A673 (cell line): ENCODE measurements at regions not wholly inside any gene's neighbourhood (a gene's known extent, or its start where the extent isn't known, plus 50 kb on each side); places are given as distances from the start of the nearest gene placed in this dataset.
"Not testable (repeated sequence)": the region's sequence is repeated elsewhere in the genome, so short reads cannot be mapped to it uniquely, and the experiment has no call there.

ENCODE experiments used
- BruUV-seq: library from RNA; stranded (reverse); fragments of 400-500 nt; replicated peaks from 2 replicates; lab custom pipeline; 2021; lab: Mats Ljungman, UMichigan
- CTCF ChIA-PET: fragments of 300-600 bp; sonication (Branson Sonifier 250); formaldehyde crosslinking; loops from one replicate; lab custom pipeline; 2022; ENCODE audit warnings: antibody characterized with exemption; lab: Charles Lee
- POLR2A ChIA-PET: fragments of 300-600 bp; sonication (Branson Sonifier 250); formaldehyde crosslinking; loops from one replicate; lab custom pipeline; 2022; ENCODE audit warnings: antibody characterized with exemption; ENCODE audit not compliant: low non-redundant PET; lab: Charles Lee
- DNase-seq: peaks from one replicate; pipeline ENCODE4 v3.0.0-alpha.2; 2015; ENCODE audit warnings: low spot score
- H3K27ac ChIP-seq: fragments of 200-600 bp; sonication (generic); 2 replicates; pipeline ENCODE4 v1.5.1; 2016; ENCODE audit warnings: mixed run types, low read depth, mild to moderate bottlenecking, mixed read lengths, antibody characterized with exemption, low read length; ENCODE audit not compliant: poor library complexity, severe bottlenecking
- H3K27me3 ChIP-seq: fragments of 200-600 bp; sonication (generic); replicated peaks from 2 replicates; pipeline ENCODE4 v1.6.1; 2017; ENCODE audit warnings: mixed run types, low read depth, mild to moderate bottlenecking, mixed read lengths, antibody characterized with exemption, low read length; ENCODE audit not compliant: insufficient read depth, poor library complexity
- H3K36me3 ChIP-seq: fragments of 200-600 bp; sonication (generic); 2 replicates; pipeline ENCODE4 v1.6.1; 2016; ENCODE audit warnings: mixed run types, mild to moderate bottlenecking, mixed read lengths, antibody characterized with exemption, low read length; ENCODE audit not compliant: insufficient read depth, poor library complexity, severe bottlenecking
- H3K4me1 ChIP-seq: fragments of 200-600 bp; sonication (generic); 2 replicates; pipeline ENCODE4 v1.6.1; 2017; ENCODE audit warnings: mixed run types, mild to moderate bottlenecking, mixed read lengths, antibody characterized with exemption, low read length; ENCODE audit not compliant: insufficient read depth, poor library complexity, severe bottlenecking
- H3K4me3 ChIP-seq: fragments of 200-600 bp; sonication (generic); 2 replicates; pipeline ENCODE4 v1.5.1; 2016; ENCODE audit warnings: low read depth, mixed run types, mild to moderate bottlenecking, mixed read lengths, low read length; ENCODE audit not compliant: poor library complexity, severe bottlenecking
- H3K9me3 ChIP-seq: fragments of 200-600 bp; sonication (generic); 2 replicates; pipeline ENCODE4 v1.6.1; 2016; ENCODE audit warnings: mixed run types, low read depth, mild to moderate bottlenecking, mixed read lengths, antibody characterized with exemption, low read length; ENCODE audit not compliant: poor library complexity, severe bottlenecking
- intact Hi-C: fragments of 100-400 bp; cut with micrococcal nuclease; formaldehyde crosslinking; loops from one replicate; pipeline ENCODE4 v1.10.0; 2022; ENCODE audit not compliant: unreplicated experiment
- TF ChIP-seq, protein P1 (sequence below): fragments of 300-800, 200-600 bp; sonication (generic); conservative IDR thresholded peaks from 2 replicates; pipeline ENCODE4 v1.5.1; 2017; ENCODE audit warnings: low read depth, mild to moderate bottlenecking, antibody characterized with exemption, low read length, moderate library complexity, mixed read lengths

DNA sequence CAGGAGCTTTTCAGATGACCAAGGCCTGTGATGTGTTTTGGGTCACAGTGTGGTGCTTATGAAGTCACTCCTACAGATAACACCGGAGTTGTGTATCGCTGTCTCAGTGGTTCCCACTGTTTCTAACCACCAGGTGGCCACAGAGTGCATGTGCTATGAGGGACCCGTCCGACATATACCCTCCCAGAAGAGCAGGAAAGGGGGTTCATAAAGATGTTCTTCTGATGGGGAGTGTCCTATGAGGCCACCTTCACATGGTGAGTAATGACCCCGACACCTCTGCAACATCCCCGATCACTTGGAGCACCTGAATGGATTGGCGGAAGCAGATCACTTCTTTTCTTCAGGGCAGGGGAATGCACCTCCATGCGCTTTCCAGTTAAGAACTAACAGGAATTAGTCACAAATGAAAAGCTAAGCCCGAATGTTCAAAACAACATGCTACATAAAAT is 60.5 kb upstream of the PPIAL4F start:
- H3K27ac ChIP-seq, CTCF ChIA-PET, BruUV-seq, intact Hi-C loops, H3K4me1 ChIP-seq, H3K27me3 ChIP-seq, H3K4me3 ChIP-seq, H3K36me3 ChIP-seq, H3K9me3 ChIP-seq, DNase-seq, POLR2A ChIA-PET: not testable (repeated sequence)
- TF ChIP-seq, protein P1, sequence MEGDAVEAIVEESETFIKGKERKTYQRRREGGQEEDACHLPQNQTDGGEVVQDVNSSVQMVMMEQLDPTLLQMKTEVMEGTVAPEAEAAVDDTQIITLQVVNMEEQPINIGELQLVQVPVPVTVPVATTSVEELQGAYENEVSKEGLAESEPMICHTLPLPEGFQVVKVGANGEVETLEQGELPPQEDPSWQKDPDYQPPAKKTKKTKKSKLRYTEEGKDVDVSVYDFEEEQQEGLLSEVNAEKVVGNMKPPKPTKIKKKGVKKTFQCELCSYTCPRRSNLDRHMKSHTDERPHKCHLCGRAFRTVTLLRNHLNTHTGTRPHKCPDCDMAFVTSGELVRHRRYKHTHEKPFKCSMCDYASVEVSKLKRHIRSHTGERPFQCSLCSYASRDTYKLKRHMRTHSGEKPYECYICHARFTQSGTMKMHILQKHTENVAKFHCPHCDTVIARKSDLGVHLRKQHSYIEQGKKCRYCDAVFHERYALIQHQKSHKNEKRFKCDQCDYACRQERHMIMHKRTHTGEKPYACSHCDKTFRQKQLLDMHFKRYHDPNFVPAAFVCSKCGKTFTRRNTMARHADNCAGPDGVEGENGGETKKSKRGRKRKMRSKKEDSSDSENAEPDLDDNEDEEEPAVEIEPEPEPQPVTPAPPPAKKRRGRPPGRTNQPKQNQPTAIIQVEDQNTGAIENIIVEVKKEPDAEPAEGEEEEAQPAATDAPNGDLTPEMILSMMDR = peak; percentile 44

DNA sequence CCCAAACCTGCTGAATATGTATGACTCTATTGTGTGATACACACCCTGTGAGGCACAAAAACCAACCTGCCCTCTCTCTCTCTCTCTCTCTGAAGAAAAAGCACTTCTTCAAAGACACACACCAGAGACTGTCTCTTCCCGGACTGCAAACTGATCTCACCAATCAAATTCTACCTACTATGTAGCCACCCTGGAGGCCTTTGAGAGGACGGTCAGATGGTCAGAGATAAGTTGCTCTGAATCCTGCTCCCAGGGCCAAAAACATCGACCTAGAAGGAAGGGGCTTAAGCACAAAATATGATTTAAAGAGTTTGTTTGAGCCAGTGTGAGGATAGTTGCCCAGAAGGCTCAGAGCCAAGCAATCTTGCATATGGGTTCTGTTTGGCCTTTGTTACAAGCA is 59.2 kb upstream of the PPIAL4F start:
- H3K4me3 ChIP-seq, intact Hi-C loops, H3K27ac ChIP-seq, H3K4me1 ChIP-seq, BruUV-seq, H3K27me3 ChIP-seq, DNase-seq, POLR2A ChIA-PET, CTCF ChIA-PET, H3K9me3 ChIP-seq, H3K36me3 ChIP-seq: not testable (repeated sequence)

DNA sequence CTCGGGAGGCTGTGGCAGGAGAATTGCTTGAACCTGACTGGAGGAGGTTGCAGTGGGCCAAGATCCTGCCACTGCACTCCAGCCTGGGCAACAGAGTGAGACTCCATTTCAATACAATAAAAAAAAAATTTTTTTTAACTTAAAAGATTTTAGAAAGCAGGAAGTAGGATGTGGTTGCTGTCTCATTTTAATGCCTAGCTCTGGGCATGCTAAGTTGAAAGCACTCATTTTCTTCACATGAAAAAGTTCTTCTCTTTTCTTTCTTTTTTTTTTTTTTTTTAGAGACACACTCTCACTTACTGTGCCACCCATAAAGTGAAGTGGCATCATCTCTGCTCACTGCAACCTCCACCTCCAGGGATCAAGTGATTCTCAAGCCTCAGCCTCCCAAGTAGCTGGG is 58.4 kb upstream of the PPIAL4F start:
- H3K27me3 ChIP-seq, H3K36me3 ChIP-seq, H3K9me3 ChIP-seq, H3K4me1 ChIP-seq, POLR2A ChIA-PET, H3K4me3 ChIP-seq, H3K27ac ChIP-seq, CTCF ChIA-PET, BruUV-seq, intact Hi-C loops, DNase-seq: not testable (repeated sequence)

DNA sequence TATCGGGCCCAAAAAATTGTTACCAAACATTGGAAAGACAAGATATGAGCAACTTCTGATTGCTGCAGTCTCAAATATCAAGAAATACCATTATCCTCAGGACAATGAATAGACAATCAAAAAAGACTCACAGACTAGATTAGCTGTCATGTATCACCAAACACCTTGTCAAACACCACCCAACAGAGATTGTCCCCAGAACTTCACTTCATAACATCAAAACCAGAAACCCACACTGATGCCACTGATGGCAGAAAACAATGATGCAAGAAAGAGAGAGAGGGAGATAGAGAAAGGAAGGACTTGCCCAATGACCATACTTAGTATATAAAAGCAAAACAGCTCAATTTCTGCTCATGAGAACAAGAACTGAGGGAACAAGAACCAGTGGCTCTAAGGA is 56.0 kb upstream of the PPIAL4F start:
- H3K4me1 ChIP-seq, BruUV-seq, H3K36me3 ChIP-seq, POLR2A ChIA-PET, DNase-seq, H3K27ac ChIP-seq, H3K9me3 ChIP-seq, intact Hi-C loops, CTCF ChIA-PET, H3K27me3 ChIP-seq, H3K4me3 ChIP-seq: not testable (repeated sequence)

DNA sequence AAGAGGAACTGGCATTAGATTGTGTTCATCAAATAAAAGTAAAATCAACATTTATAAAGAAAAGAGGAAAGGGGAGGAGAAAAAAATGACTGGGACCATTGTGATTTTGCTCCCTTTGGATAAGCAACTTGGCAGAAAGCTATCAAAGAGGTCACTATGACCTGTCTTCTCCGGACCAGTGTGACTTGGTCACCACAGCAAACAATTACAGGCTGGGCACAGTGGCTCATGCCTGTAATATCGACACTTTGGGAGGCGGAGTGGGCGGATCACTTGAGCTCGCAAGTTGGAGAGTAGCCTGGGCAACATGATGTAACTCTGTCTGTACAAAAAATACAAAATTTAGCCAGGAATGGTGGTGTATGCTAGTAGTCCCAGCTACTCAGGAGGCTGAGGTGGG is 55.5 kb upstream of the PPIAL4F start:
- H3K36me3 ChIP-seq, H3K27me3 ChIP-seq, intact Hi-C loops, H3K9me3 ChIP-seq, H3K27ac ChIP-seq, BruUV-seq, DNase-seq, CTCF ChIA-PET, POLR2A ChIA-PET, H3K4me3 ChIP-seq, H3K4me1 ChIP-seq: not testable (repeated sequence)

DNA sequence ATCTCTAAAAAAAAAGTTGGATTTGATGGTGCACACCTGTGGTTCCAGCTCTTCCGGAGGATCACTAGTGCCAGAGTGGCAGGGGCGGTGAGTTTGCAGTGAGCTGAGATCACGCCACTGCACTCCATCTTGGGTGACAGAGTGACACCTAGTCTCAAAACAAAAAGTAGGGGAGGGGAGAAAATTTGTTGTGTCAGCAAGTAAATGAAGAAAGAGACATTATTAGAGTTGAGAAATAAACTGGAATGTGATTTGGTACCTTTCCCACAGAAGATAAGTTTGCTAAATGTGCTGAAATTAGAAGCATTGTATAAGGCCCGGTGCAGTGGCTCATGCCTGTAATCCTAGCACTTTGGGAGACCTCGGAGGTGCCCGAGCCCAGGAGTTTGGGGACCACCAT is 54.0 kb upstream of the PPIAL4F start:
- H3K27ac ChIP-seq, CTCF ChIA-PET, H3K4me3 ChIP-seq, H3K27me3 ChIP-seq, H3K4me1 ChIP-seq, DNase-seq, POLR2A ChIA-PET, intact Hi-C loops, H3K9me3 ChIP-seq, BruUV-seq, H3K36me3 ChIP-seq: not testable (repeated sequence)

DNA sequence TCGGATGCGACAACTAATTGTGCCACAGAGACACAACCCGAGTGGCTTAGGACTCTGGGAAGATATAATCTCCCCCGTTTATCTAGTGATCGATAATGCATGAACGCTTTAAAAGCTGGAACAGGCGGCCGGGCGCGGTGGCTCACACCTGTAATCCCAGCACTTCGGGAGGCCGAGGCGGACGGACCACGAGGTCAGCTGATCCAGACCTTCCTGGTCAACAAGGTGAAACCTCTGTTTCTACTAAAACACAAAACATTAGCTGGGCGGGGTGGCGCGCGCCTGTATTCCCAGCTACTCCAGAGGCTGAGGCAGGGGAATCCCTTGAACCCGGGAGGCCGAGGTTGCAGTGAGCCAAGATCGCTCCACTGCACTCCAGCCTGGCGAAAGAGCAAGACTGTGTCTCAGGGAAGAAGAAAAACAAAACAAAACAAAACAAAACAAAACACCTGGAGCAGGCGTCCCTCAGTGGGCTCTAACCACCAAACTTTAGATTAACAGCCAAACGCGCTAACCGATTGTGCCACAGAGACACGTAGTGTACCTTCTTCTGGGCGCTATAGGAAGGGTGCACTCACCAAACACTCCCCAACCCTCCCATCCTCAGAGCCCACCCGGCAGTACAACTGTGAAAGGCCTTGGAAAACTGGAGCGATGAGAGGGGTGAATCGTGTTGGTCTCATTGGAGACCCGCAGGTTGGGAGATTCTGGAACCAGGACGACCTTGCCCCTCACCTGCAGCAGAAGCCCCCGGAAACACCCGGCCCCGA is 53.3 kb upstream of the PPIAL4F start:
- H3K4me3 ChIP-seq, CTCF ChIA-PET, H3K27ac ChIP-seq, H3K9me3 ChIP-seq, DNase-seq, H3K36me3 ChIP-seq, H3K4me1 ChIP-seq, intact Hi-C loops, BruUV-seq, POLR2A ChIA-PET, H3K27me3 ChIP-seq: not testable (repeated sequence)
